ENCODE measurements at regions not wholly inside any gene's neighbourhood (a gene's known extent, or its start where the extent isn't known, plus 50 kb on each side); places are given as distances from the start of the nearest gene placed in this dataset.

DNA sequence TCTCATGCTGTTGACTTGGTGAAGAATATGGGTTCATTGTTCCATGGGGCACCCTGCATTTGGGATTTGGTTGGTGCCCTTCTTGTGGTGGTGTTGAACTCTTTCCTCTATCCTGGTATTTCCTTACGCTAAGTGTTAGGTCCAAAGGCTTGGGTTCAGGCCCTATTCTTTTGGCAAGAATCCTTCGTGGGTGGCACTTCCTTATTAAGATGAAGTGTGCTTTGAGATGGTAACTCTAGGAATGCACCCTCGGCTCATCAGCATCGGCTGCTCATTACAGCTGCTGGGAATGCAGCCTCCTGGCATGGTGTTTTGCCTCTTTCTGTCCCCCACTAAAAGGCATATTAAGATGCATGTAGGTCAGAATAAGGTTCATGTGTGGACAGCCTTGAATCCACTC lies 380.7 kb downstream of the RPS24 start:
- no peak for DNase-seq
- H3K4me3 Mint-ChIP-seq (ENCODE audit: unreplicated experiment): no peak overlapping the region
- H3K27me3 Mint-ChIP-seq (ENCODE audit: unreplicated experiment): no peaks in the 10 kb centered on the region
- no peaks in the 10 kb centered on the region for H3K36me3 Mint-ChIP-seq (ENCODE audit: unreplicated experiment)
- no peak overlapping the region for H3K27ac Mint-ChIP-seq (ENCODE audit: unreplicated experiment)
- TF ChIP-seq, protein P1, sequence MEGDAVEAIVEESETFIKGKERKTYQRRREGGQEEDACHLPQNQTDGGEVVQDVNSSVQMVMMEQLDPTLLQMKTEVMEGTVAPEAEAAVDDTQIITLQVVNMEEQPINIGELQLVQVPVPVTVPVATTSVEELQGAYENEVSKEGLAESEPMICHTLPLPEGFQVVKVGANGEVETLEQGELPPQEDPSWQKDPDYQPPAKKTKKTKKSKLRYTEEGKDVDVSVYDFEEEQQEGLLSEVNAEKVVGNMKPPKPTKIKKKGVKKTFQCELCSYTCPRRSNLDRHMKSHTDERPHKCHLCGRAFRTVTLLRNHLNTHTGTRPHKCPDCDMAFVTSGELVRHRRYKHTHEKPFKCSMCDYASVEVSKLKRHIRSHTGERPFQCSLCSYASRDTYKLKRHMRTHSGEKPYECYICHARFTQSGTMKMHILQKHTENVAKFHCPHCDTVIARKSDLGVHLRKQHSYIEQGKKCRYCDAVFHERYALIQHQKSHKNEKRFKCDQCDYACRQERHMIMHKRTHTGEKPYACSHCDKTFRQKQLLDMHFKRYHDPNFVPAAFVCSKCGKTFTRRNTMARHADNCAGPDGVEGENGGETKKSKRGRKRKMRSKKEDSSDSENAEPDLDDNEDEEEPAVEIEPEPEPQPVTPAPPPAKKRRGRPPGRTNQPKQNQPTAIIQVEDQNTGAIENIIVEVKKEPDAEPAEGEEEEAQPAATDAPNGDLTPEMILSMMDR (IDR thresholded peaks at IDR 0.05; ENCODE audit: partially characterized antibody, unreplicated experiment): no peak
- H3K9me3 Mint-ChIP-seq (ENCODE audit: unreplicated experiment): peaks cover 2% of the 10 kb centered on the region
- no peaks in the 10 kb centered on the region for H3K4me1 Mint-ChIP-seq (ENCODE audit: low read depth, unreplicated experiment)

DNA sequence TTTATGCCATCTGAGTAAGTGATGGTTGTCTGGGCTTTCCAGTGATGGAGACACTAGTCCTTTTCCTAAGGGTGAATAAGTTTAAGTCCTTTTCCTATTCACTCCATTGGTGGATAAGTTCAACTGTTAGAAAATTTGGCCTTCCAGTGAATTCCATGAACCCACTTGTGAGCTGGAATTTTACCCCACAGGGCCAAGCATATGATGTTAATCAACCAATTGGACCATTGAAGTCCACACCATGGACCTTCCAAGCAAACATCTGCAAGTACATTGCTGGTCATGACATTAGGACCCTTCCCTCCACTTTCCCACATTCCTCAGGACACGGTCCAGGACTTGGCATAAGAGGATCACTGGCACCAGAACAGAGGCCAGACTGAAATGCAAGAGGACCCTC lies 381.4 kb downstream of the RPS24 start:
- Mint-ChIP-seq H3K36me3 (ENCODE audit: unreplicated experiment) (no peaks in the 10 kb centered on the region), H3K4me3 (ENCODE audit: unreplicated experiment) (no peak overlapping the region), H3K27ac (ENCODE audit: unreplicated experiment) (no peak overlapping the region), H3K27me3 (ENCODE audit: unreplicated experiment) (peaks cover 1% of the 10 kb centered on the region), H3K9me3 (ENCODE audit: unreplicated experiment) (peaks cover 2% of the 10 kb centered on the region), H3K4me1 (ENCODE audit: low read depth, unreplicated experiment) (no peaks in the 10 kb centered on the region)
- TF ChIP-seq, protein P1 (IDR thresholded peaks at IDR 0.05; ENCODE audit: partially characterized antibody, unreplicated experiment): no peak
- DNase-seq: no peak

DNA sequence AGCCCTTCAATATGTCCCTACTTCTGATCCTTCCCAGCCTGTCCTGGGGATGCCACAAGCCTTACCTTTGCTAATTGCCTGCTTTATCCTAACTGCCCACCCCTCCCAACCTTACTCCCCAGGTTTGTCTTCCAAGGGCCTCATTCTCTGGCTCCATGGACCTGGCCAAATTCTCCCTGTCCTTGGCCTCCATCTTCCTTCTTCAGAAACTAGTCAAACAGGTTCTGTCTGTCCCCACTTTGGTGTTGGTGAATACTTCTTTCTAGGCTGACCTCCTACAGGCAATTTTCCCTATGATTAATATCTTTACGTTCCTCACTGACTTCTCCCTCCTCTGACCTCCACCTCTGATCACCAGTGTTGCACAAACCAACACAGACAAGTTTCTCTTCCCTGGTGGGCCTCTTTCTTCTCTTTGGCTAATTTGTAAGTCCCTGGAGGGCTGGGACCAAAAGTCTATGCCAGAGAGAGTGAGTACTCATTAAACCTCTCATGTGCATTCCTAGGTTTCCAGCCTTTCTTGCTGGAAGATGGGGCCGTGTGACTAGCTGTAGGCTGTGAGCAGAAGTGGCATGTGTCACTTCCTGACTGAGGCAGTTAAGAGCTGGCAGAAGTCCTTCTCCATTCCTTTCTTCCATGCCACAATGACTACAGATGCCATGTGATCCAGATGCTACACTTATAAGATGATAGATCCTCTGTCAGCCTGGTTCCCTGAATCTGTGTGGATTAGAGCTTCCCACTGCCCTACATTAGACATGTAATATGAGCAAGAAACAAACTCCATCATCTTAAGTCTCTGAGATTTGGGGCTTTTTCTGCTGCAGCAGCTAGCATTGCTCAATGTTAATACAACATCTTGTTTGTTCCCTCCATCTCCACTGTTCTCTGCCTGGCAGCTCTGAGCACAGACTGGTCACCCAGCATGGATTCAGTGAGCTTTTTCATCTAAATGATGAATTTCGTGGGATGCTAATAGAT lies 382.7 kb downstream of the RPS24 start:
- DNase-seq: no peak
- H3K27me3 Mint-ChIP-seq (ENCODE audit: unreplicated experiment): peaks cover 6% of the 10 kb centered on the region
- H3K27ac Mint-ChIP-seq (ENCODE audit: unreplicated experiment): no peak overlapping the region
- H3K36me3 Mint-ChIP-seq (ENCODE audit: unreplicated experiment): no peaks in the 10 kb centered on the region
- no peak overlapping the region for H3K4me3 Mint-ChIP-seq (ENCODE audit: unreplicated experiment)
- H3K4me1 Mint-ChIP-seq (ENCODE audit: low read depth, unreplicated experiment): peaks cover 2% of the 10 kb centered on the region
- TF ChIP-seq, protein P1 (IDR thresholded peaks at IDR 0.05; ENCODE audit: partially characterized antibody, unreplicated experiment): no peak
- peaks cover 2% of the 10 kb centered on the region for H3K9me3 Mint-ChIP-seq (ENCODE audit: unreplicated experiment)

DNA sequence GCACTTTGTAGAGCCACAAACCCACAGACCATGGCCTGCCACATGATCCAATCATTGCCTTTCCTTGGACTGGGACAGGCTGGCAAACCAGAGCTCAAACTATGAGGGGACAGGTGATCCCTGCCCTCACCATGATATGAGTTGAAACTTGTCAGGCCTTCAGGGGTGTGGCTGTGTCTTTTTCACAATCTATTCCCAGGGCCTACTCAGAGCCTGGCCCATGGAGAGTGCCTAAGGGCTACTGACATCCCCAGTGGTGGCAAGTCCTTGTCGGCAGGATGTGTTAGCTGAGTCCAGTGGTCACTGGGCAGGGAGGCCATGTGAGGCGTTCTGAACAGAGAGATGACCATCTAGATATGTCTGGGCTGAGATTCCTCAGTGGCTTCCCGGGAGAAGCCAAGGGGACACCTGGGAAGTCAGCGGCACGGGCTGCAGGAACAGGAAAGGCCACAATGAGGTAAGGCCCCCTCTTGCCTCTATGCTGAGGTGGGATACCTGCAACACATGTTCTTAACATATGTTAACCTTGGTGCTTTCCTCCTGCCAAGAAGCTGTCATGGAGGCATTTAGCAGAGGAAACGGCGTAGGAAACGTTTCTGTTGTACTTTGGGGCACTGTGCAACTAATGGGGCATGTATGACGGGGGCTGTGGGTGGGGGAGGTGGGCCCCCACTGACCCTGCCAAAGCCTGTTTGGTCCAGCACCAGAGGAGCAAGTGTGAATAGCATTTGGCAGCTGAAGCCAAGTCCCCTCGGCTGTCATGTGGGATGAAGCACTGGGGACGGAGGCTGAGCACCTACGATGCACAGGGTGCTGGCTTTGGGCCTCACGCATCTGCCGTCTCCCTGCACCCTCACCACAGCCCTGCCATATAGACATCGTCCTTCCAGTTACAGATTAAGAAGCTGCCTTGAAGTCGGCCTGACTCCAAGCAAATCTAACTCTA lies 384.0 kb downstream of the RPS24 start:
- no peak for DNase-seq
- Mint-ChIP-seq H3K27me3 (ENCODE audit: unreplicated experiment) (peaks cover 6% of the 10 kb centered on the region), H3K36me3 (ENCODE audit: unreplicated experiment) (no peaks in the 10 kb centered on the region), H3K9me3 (ENCODE audit: unreplicated experiment) (peaks cover 2% of the 10 kb centered on the region), H3K27ac (ENCODE audit: unreplicated experiment) (no peak overlapping the region), H3K4me3 (ENCODE audit: unreplicated experiment) (no peak overlapping the region), H3K4me1 (ENCODE audit: low read depth, unreplicated experiment) (peaks cover 3% of the 10 kb centered on the region)
- TF ChIP-seq, protein P1 (IDR thresholded peaks at IDR 0.05; ENCODE audit: partially characterized antibody, unreplicated experiment): no peak
